ENCODE measurements at regions not wholly inside any gene's neighbourhood (a gene's known extent, or its start where the extent isn't known, plus 50 kb on each side); places are given as distances from the start of the nearest gene placed in this dataset.
"Not testable (repeated sequence)": the region's sequence is repeated elsewhere in the genome, so short reads cannot be mapped to it uniquely, and the experiment has no call there.

- no peak overlapping the region for H3K4me2 ChIP-seq
- ATAC-seq = no peak
- no peak overlapping the region for H3K4me3 ChIP-seq
- no peak for FAIRE-seq
- no peak overlapping the region for H3K27ac ChIP-seq
- ChIA-PET POLR2A (no interaction called here), CTCF (interaction anchor here (1.1 to 1.6 kb wide), 4 partner anchors 8 to 836 kb away, joined by 3 to 4 read pairs (median 4); no protein-coding TSS in a partner anchor)
- WGBS (ENCODE audit: missing lambda C conversion rate) = 53% methylated on average over 6 of the region's 6 CpGs
- peaks cover 18% of the 10 kb centered on the region for H3K4me1 ChIP-seq
- TF ChIP-seq MAZ (IDR thresholded peaks at IDR 0.05; ENCODE audit: borderline replicate concordance, low read depth, low read length) (no peak), ZC3H11A (IDR thresholded peaks at IDR 0.05) (no peak)
- TF ChIP-seq, protein P1, sequence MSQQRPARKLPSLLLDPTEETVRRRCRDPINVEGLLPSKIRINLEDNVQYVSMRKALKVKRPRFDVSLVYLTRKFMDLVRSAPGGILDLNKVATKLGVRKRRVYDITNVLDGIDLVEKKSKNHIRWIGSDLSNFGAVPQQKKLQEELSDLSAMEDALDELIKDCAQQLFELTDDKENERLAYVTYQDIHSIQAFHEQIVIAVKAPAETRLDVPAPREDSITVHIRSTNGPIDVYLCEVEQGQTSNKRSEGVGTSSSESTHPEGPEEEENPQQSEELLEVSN (IDR thresholded peaks at IDR 0.05; ENCODE audit: borderline replicate concordance, low read depth) = no peak
- DNase-seq (ENCODE audit: low read depth in 1 of 2, low spot score in 1 of 2) = no peak
- no peaks in the 10 kb centered on the region for H3K9me3 ChIP-seq
Observed at GRCh38 chr3:71986606-71987005, 201.7 kb upstream of the PROK2 start.

- ATAC-seq (no peak), FAIRE-seq (no peak), DNase-seq (ENCODE audit: low read depth in 1 of 2, low spot score in 1 of 2) (no peak)
- no peak overlapping the region for H3K4me3 ChIP-seq
- no peak overlapping the region for H3K27ac ChIP-seq
- TF ChIP-seq CEBPB (IDR thresholded peaks at IDR 0.05) (no peak), EHF (CRISPR knock-in tag; IDR thresholded peaks at IDR 0.05) (no peak)
- TF ChIP-seq, protein P2, sequence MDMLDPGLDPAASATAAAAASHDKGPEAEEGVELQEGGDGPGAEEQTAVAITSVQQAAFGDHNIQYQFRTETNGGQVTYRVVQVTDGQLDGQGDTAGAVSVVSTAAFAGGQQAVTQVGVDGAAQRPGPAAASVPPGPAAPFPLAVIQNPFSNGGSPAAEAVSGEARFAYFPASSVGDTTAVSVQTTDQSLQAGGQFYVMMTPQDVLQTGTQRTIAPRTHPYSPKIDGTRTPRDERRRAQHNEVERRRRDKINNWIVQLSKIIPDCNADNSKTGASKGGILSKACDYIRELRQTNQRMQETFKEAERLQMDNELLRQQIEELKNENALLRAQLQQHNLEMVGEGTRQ (IDR thresholded peaks at IDR 0.05) = no peak
- CTCF ChIA-PET = interaction anchor here (1.4 to 1.5 kb wide), 2 partner anchors 29 to 838 kb away, joined by 4 to 6 read pairs; no protein-coding TSS in a partner anchor
- H3K4me1 ChIP-seq = peaks cover 18% of the 10 kb centered on the region
- POLR2A ChIA-PET = no interaction called here
- no peak overlapping the region for H3K4me2 ChIP-seq
- H3K9me3 ChIP-seq = no peaks in the 10 kb centered on the region
- WGBS (ENCODE audit: missing lambda C conversion rate) = 58% methylated on average over 9 of the region's 9 CpGs
Observed at GRCh38 chr3:71984843-71985613, 200.1 kb upstream of the PROK2 start.

- Histone ChIP-seq H3K4me3 (no peak overlapping the region), H3K27ac (no peak overlapping the region), H3K4me1 (peaks cover 12% of the 10 kb centered on the region), H3K9me3 (no peaks in the 10 kb centered on the region), H3K4me2 (no peak overlapping the region)
- ATAC-seq (no peak), FAIRE-seq (no peak), DNase-seq (ENCODE audit: low read depth in 1 of 2, low spot score in 1 of 2) (no peak)
- 93% methylated on average over 4 of the region's 4 CpGs for WGBS (ENCODE audit: missing lambda C conversion rate)
- ChIA-PET CTCF (interaction anchor here (0.7 to 1.5 kb wide), 3 partner anchors 10 to 839 kb away, joined by 3 to 6 read pairs (median 3); no protein-coding TSS in a partner anchor), POLR2A (no interaction called here)
- TF ChIP-seq CHD4 (IDR thresholded peaks at IDR 0.05; ENCODE audit: borderline replicate concordance) = no peak
- TF ChIP-seq RNF2 (IDR thresholded peaks at IDR 0.05; ENCODE audit: borderline replicate concordance, low read depth) = no peak
- TF ChIP-seq KDM5A (IDR thresholded peaks at IDR 0.05) = no peak
- no peak for TF ChIP-seq HOXA7 (CRISPR knock-in tag; IDR thresholded peaks at IDR 0.05)
Observed at GRCh38 chr3:71983694-71984093, 198.7 kb upstream of the PROK2 start.

DNA sequence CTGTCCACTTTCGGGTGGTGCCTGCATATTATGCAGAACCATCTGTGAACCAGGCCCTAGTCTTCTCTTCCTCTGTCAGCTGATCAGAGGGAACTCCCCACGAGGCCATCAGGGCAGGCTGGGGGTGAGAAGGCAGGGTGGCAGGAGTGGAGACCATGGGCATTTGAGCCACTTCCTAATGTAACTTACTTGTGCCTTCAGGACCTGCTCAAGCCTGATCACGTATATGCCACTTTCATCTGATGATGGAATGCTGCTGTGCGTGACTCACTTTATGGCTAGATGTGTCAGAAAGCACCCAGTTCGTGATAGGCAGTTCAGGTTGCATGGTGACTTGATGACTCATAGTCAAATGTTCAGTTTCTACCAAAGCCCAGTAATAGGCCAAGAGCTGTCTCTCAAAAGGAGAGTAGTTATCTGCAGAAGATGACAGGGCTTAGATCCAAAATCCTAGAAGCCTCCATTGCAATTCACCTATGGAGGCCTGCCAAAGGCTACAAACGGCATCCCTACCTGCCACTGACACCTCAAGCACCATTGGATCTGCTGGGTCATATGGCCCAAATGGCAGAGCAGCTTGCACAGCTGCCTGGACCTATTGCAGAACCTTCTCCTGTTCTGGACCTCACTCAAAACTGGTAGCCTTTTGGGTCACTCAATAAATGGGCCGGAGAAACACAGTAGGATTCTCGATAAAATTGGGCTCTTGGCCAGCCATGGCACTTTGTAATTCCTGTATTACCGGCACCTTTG is 197.7 kb upstream of the PROK2 start:
- ATAC-seq = 0 out of 6 replicates have a peak, but pooled peaks of 1 of the 2 experiments have one; percentile 51
- TF ChIP-seq FOSL2 (IDR thresholded peaks at IDR 0.05) (peak; percentile 65), FOSL2 (CRISPR knock-in tag; IDR thresholded peaks at IDR 0.05) (peak; percentile 86), JUNB (IDR thresholded peaks at IDR 0.05) (peak; percentile 52)
- H3K9me3 ChIP-seq, FAIRE-seq, H3K4me3 ChIP-seq, POLR2A ChIA-PET: not testable (repeated sequence)
- Histone ChIP-seq H3K4me1 (peaks cover 12% of the 10 kb centered on the region), H3K4me2 (peak overlapping the region; percentile 40), H3K27ac (peak overlapping the region; percentile 17 to 55; a peak in 2 of 6 replicates)
- CTCF ChIA-PET = interaction anchor here (0.9 kb wide), 1 partner anchor 9 kb away, joined by 3 read pairs; no protein-coding TSS in a partner anchor
- peak in 1 of 2 experiments; percentile 62 for DNase-seq (ENCODE audit: low read depth in 1 of 2, low spot score in 1 of 2)
- WGBS (ENCODE audit: missing lambda C conversion rate) = 13% methylated on average over 9 of the region's 9 CpGs
